ENCODE measurements at regions not wholly inside any gene's neighbourhood (a gene's known extent, or its start where the extent isn't known, plus 50 kb on each side); places are given as distances from the start of the nearest gene placed in this dataset.

- Histone ChIP-seq H3K9ac (ENCODE audit: low read length) (no peak overlapping the region), H3K9me3 (ENCODE audit: insufficient read depth, low read length) (no peaks in the 10 kb centered on the region), H3K4me2 (ENCODE audit: low read depth, low read length, poor library complexity, severe bottlenecking) (no peak overlapping the region), H3K27me3 (ENCODE audit: low read length) (no peaks in the 10 kb centered on the region), H3K79me2 (ENCODE audit: insufficient read depth, low read length) (no peaks in the 10 kb centered on the region), H3K27ac (ENCODE audit: low read depth, low read length) (no peak overlapping the region), H3K4me3 (ENCODE audit: insufficient read depth, low read length, poor library complexity, severe bottlenecking) (no peak overlapping the region), H2AFZ (ENCODE audit: low read depth, low read length, severe bottlenecking) (no peak overlapping the region), H3K9me2 (replicated peaks; ENCODE audit: insufficient read depth, low read length) (no peaks in the 10 kb centered on the region), H4K20me1 (ENCODE audit: low read depth, low read length) (no peaks in the 10 kb centered on the region), H3F3A (ENCODE audit: insufficient read depth) (no peaks in the 10 kb centered on the region), H3K36me3 (ENCODE audit: low read length) (no peaks in the 10 kb centered on the region)
- TF ChIP-seq CTCF (IDR thresholded peaks at IDR 0.05; ENCODE audit: insufficient read depth, low read length, poor library complexity, severe bottlenecking) (no peak), EZH2phosphoT487 (conservative IDR thresholded peaks at IDR 0.05; ENCODE audit: low read length) (no peak)
Measured at GRCh38 chr2:53527056-53527455, 240.5 kb upstream of the CHAC2 start.

GRCh38 chr2:53519918-53520841, 247.4 kb upstream of the CHAC2 start:
- Histone ChIP-seq H2AFZ (ENCODE audit: low read depth, low read length, severe bottlenecking) (no peak overlapping the region), H3K27ac (ENCODE audit: low read depth, low read length) (no peak overlapping the region)

GRCh38 chr2:53517406-53517805, 250.2 kb upstream of the CHAC2 start:
- no peaks in the 10 kb centered on the region for H4K20me1 ChIP-seq (ENCODE audit: low read depth, low read length)
- no peaks in the 10 kb centered on the region for H3K36me3 ChIP-seq (ENCODE audit: low read length)
- no peaks in the 10 kb centered on the region for H3F3A ChIP-seq (ENCODE audit: insufficient read depth)
- H3K9ac ChIP-seq (ENCODE audit: low read length): no peak overlapping the region
- H2AFZ ChIP-seq (ENCODE audit: low read depth, low read length, severe bottlenecking): no peak overlapping the region
- no peak overlapping the region for H3K4me3 ChIP-seq (ENCODE audit: insufficient read depth, low read length, poor library complexity, severe bottlenecking)
- no peak overlapping the region for H3K4me2 ChIP-seq (ENCODE audit: low read depth, low read length, poor library complexity, severe bottlenecking)
- no peaks in the 10 kb centered on the region for H3K9me3 ChIP-seq (ENCODE audit: insufficient read depth, low read length)
- H3K27ac ChIP-seq (ENCODE audit: low read depth, low read length): no peak overlapping the region
- H3K27me3 ChIP-seq (ENCODE audit: low read length): no peaks in the 10 kb centered on the region
- TF ChIP-seq EZH2phosphoT487 (conservative IDR thresholded peaks at IDR 0.05; ENCODE audit: low read length) (no peak), CTCF (IDR thresholded peaks at IDR 0.05; ENCODE audit: insufficient read depth, low read length, poor library complexity, severe bottlenecking) (no peak)
- H3K79me2 ChIP-seq (ENCODE audit: insufficient read depth, low read length): no peaks in the 10 kb centered on the region
- H3K9me2 ChIP-seq (replicated peaks; ENCODE audit: insufficient read depth, low read length): no peaks in the 10 kb centered on the region

More at GRCh38 chr2:53519918-53520841, 247.4 kb upstream of the CHAC2 start:
- TF ChIP-seq CTCF (IDR thresholded peaks at IDR 0.05; ENCODE audit: insufficient read depth, low read length, poor library complexity, severe bottlenecking): no peak
- no peak for TF ChIP-seq EZH2phosphoT487 (conservative IDR thresholded peaks at IDR 0.05; ENCODE audit: low read length)
- H3F3A ChIP-seq (ENCODE audit: insufficient read depth): no peaks in the 10 kb centered on the region
- H3K9me2 ChIP-seq (replicated peaks; ENCODE audit: insufficient read depth, low read length): no peaks in the 10 kb centered on the region
- no peaks in the 10 kb centered on the region for H4K20me1 ChIP-seq (ENCODE audit: low read depth, low read length)
- no peaks in the 10 kb centered on the region for H3K79me2 ChIP-seq (ENCODE audit: insufficient read depth, low read length)
- no peak overlapping the region for H3K4me2 ChIP-seq (ENCODE audit: low read depth, low read length, poor library complexity, severe bottlenecking)
- H3K9ac ChIP-seq (ENCODE audit: low read length): no peak overlapping the region
- no peak overlapping the region for H3K4me3 ChIP-seq (ENCODE audit: insufficient read depth, low read length, poor library complexity, severe bottlenecking)
- H3K27me3 ChIP-seq (ENCODE audit: low read length): no peaks in the 10 kb centered on the region
- no peaks in the 10 kb centered on the region for H3K36me3 ChIP-seq (ENCODE audit: low read length)
- H3K9me3 ChIP-seq (ENCODE audit: insufficient read depth, low read length): no peaks in the 10 kb centered on the region

Measured in SU-DHL-6 (cell line).